ENCODE measurements at regions not wholly inside any gene's neighbourhood (a gene's known extent, or its start where the extent isn't known, plus 50 kb on each side); places are given as distances from the start of the nearest gene placed in this dataset.

DNA sequence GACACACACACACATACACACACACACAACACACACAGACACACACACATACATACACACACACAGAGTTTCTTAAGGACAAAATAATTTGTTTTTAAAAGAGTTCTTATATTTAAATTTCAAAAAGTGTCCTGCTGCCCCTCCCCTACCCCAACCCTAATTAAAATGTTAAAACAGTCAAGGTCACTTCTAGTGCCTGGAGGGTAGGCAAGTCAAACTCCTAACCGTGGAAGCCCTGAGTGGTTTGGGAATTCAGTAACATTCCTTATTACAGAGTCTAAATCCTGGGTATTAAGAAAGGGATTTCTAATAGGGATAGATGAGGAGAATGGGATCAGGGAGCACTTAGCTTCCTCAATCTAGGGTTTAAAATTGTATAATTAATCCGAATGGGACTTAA lies 403.6 kb upstream of the NFIA start:
- no peak for TF ChIP-seq POLR2AphosphoS5 (IDR thresholded peaks at IDR 0.05; ENCODE audit: borderline replicate concordance, low read depth, low read length)
- TF ChIP-seq EZH2 (IDR thresholded peaks at IDR 0.05), result no peak

Data from SK-N-MC (cell line).